Ovary (tissue), 7 donors: ENCODE measurements at regions not wholly inside any gene's neighbourhood (a gene's known extent, or its start where the extent isn't known, plus 50 kb on each side); places are given as distances from the start of the nearest gene placed in this dataset.

Experiments used
- DNase-seq, 5 donors: peaks; one replicate each; pipeline ENCODE4 v3.0.0-alpha.2; 2019 to 2020
- H3K27ac ChIP-seq, 2 donors: fragments of 200-600 bp; one replicate each; pipeline versions ENCODE4 v1.5.1 to v1.8.0; 2019 to 2022
- H3K27me3 ChIP-seq: fragments of 200-600 bp; one replicate; pipeline ENCODE4 v1.8.0; 2022
- H3K36me3 ChIP-seq: fragments of 200-600 bp; sonication (generic); one replicate; pipeline ENCODE4 v1.5.1; 2019
- H3K4me1 ChIP-seq: one replicate; pipeline ENCODE4 v1.8.1; 2013; ENCODE audit warnings: mild to moderate bottlenecking, moderate library complexity; ENCODE audit not compliant: insufficient read depth
- H3K4me3 ChIP-seq: fragments of 200-600 bp; sonication (generic); one replicate; pipeline ENCODE4 v1.5.1; 2017
- H3K9me3 ChIP-seq, 2 donors: fragments of 200-600 bp in 1 of 2; sonication (generic) in 1 of 2; one replicate each; pipeline versions ENCODE4 v1.5.1 to v1.8.1; 2013 to 2019; ENCODE audit warnings: mild to moderate bottlenecking in 1 of 2, moderate library complexity in 1 of 2
- CTCF ChIP-seq, 3 donors: fragments of 450-650 bp in 2 of 3; fragments of 200-600 bp in 1 of 3; IDR thresholded peaks; one replicate each; pipeline versions ENCODE4 v1.5.1 to v1.8.0; 2016 to 2022; ENCODE audit warnings: antibody characterized with exemption in 3 of 3, mild to moderate bottlenecking in 1 of 3
- EP300 ChIP-seq: sonication (generic); formaldehyde crosslinking; IDR thresholded peaks from one replicate; pipeline ENCODE4 v1.6.1; 2017; ENCODE audit warnings: antibody characterized with exemption
- POLR2A ChIP-seq: fragments of 450-650 bp; IDR thresholded peaks from one replicate; pipeline ENCODE4 v1.6.1; 2017; ENCODE audit warnings: antibody characterized with exemption, mild to moderate bottlenecking, moderate library complexity
- WGBS, 3 donors: extraction: QIAGEN DNeasy Blood & Tissue Kit in 1 of 3; methylation state at CpG; one replicate each; pipeline versions ENCODE4 v1.1.5 to v1.1.7; 2013 to 2017; 5-methylcytosine and 5-hydroxymethylcytosine counted together
- intact Hi-C, 4 donors: fragments of 100-400 bp; cut with DNase I; formaldehyde crosslinking; loops; one replicate each; pipeline versions ENCODE4 v1.11.0 to v1.15.1; 2022 to 2023
- donor health status: DM: no; HTN: no; CAD: no; lungs with moderate emphysema.
- donor health status: DM: no; HTN: no; CAD: no.
- donor health status: Bipolar disorder and iron deficiency.
- donor health status: DM: no; HTN: no; CAD: no.
- donor health status: DM: yes; HTN: yes; CAD: no.

DNA sequence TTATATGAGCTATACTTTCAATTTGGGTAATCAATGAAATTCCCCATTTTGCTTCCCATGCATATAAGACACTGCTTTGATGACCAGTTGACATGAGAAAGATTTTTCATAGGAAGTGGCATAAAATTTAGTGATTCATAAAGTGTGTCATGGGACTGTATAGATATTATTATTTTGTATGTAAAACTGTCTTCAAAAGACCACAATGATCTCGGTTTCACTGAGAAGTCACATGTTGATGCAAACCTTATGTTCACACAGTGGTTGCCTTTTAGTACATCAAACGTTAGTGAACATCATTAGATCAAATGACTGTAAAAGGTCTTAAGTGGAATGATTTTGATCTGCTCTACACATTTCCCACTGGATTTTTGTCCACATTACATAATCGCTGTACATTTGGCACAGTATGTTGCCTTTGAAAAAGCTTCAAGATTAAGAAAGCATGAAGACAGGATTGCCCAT, 349.2 kb upstream of the MEF2C start:
- no peaks in the 10 kb centered on the region for H3K4me1 ChIP-seq
- 66 to 70% (median 67%) methylated on average over 3 of the region's 3 CpGs for WGBS, 3 donors
- intact Hi-C loops = no loop called here
- DNase-seq = no peak
- H3K27ac ChIP-seq = no peak overlapping the region
- TF ChIP-seq CTCF (IDR thresholded peaks at IDR 0.05) (no peak), EP300 (no peak), POLR2A (no peak)
- no peak overlapping the region for H3K4me3 ChIP-seq
- H3K9me3 ChIP-seq = no peaks in the 10 kb centered on the region
- H3K36me3 ChIP-seq = no peaks in the 10 kb centered on the region
- no peaks in the 10 kb centered on the region for H3K27me3 ChIP-seq

DNA sequence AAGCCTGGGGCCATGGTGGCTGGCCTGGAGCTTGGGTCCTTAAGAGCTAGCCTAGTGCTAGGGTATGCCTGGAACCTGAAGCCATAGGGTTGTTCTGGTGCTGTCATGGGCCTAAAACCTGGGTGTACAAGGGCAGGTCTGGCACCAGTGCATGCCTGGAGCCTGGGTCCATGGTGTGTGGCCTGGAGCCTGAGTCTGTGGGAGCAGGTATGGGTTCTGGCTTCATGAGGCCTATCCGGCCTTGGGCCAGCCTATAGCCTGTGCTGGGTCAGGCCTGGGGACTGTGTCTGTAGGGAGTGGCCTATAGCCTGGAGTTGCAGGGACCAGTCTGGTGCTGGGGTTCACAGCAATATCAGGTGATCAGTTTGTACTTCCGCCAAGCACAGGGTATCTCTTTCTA, 347.2 kb upstream of the MEF2C start:
- H3K9me3 ChIP-seq = no peaks in the 10 kb centered on the region
- H3K4me1 ChIP-seq = no peaks in the 10 kb centered on the region
- intact Hi-C loops = no loop called here
- no peak for TF ChIP-seq EP300
- TF ChIP-seq POLR2A = no peak
- no peak for TF ChIP-seq CTCF (IDR thresholded peaks at IDR 0.05)
- DNase-seq = peak in 1 of 5 donors; percentile 8
- H3K36me3 ChIP-seq = no peaks in the 10 kb centered on the region
- no peaks in the 10 kb centered on the region for H3K27me3 ChIP-seq
- H3K4me3 ChIP-seq = no peak overlapping the region
- 73 to 100% (median 94%) methylated on average over 2 of the region's 2 CpGs for WGBS, 3 donors
- H3K27ac ChIP-seq = no peak overlapping the region

- H3K36me3 ChIP-seq = no peaks in the 10 kb centered on the region
- H3K4me3 ChIP-seq = no peak overlapping the region
- no peak for TF ChIP-seq CTCF (IDR thresholded peaks at IDR 0.05)
- no peak for TF ChIP-seq POLR2A
- no peak for TF ChIP-seq EP300
- no peak for DNase-seq
- H3K27me3 ChIP-seq = no peaks in the 10 kb centered on the region
- WGBS, 3 donors = 93 to 97% (median 97%) methylated on average over 8 of the region's 8 CpGs
- no peak overlapping the region for H3K27ac ChIP-seq
- no peaks in the 10 kb centered on the region for H3K9me3 ChIP-seq
- no peaks in the 10 kb centered on the region for H3K4me1 ChIP-seq
- intact Hi-C loops = no loop called here
Measured at GRCh38 chr5:89229331-89230070, 346.5 kb upstream of the MEF2C start.

DNA sequence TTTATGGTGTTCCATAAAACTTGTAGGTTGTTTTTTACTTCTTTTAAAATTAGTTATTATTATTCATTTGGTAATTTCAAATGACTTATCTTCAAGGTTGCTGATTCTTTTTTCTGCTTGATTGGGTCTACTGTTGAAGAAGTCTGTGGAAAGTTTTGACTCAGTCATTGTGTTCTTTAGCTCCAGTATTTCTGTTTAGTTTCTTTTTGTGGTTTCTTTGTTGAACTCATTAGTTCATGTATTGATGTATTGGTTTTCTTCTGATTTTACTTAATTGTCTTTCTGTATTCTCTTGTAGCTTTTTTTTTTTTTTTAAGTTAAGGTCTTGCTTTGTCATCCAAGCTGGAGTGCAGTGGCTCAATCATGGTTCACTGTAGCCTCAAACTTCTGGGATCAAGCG, 345.4 kb upstream of the MEF2C start:
- Histone ChIP-seq H3K9me3 (no peaks in the 10 kb centered on the region), H3K27me3 (no peaks in the 10 kb centered on the region), H3K27ac (no peak overlapping the region), H3K4me3 (no peak overlapping the region), H3K4me1 (no peaks in the 10 kb centered on the region), H3K36me3 (no peaks in the 10 kb centered on the region)
- intact Hi-C loops = no loop called here
- 97 to 98% (median 97%) methylated on average over 1 of the region's 1 CpG for WGBS, 3 donors
- DNase-seq = no peak
- TF ChIP-seq CTCF (IDR thresholded peaks at IDR 0.05) = no peak
